Heart right ventricle (tissue), 16 donors: ENCODE measurements at regions not wholly inside any gene's neighbourhood (a gene's known extent, or its start where the extent isn't known, plus 50 kb on each side); places are given as distances from the start of the nearest gene placed in this dataset.

Experiments
- ATAC-seq, 8 donors: fragments of 200-7000 bp; cut with Tn5 transposase; one replicate each; pipeline ENCODE4 v1.9.1; 2020; ENCODE audit warnings: mild to moderate bottlenecking in 8 of 8, moderate library complexity in 8 of 8, moderate number of reproducible peaks in 1 of 8
- DNase-seq, 2 donors: peaks; one replicate each; pipeline ENCODE4 v3.0.0-alpha.2; 2020
- H3K27ac ChIP-seq, 10 donors: fragments of 200-600 bp; sonication (generic) in 2 of 10; one replicate each; pipeline versions ENCODE4 v1.5.0 to v1.8.0; 2020 to 2022; ENCODE audit warnings: mild to moderate bottlenecking in 3 of 10
- H3K27me3 ChIP-seq, 7 donors: fragments of 200-600 bp; one replicate each; pipeline ENCODE4 v1.8.0; 2021 to 2022; ENCODE audit warnings: mild to moderate bottlenecking in 2 of 7
- H3K36me3 ChIP-seq, 9 donors: fragments of 200-600 bp; sonication (generic) in 1 of 9; one replicate each; pipeline versions ENCODE4 v1.5.0 to v1.8.0; 2020 to 2022; ENCODE audit warnings: mild to moderate bottlenecking in 2 of 9
- H3K4me1 ChIP-seq, 9 donors: fragments of 200-600 bp; sonication (generic) in 1 of 9; one replicate each; pipeline versions ENCODE4 v1.5.0 to v1.8.0; 2020 to 2022; ENCODE audit warnings: mild to moderate bottlenecking in 4 of 9
- H3K4me3 ChIP-seq, 10 donors: fragments of 200-600 bp; sonication (generic) in 2 of 10; one replicate each; pipeline versions ENCODE4 v1.5.0 to v1.8.0; 2020 to 2022; ENCODE audit warnings: mild to moderate bottlenecking in 7 of 10, moderate library complexity in 2 of 10
- H3K9me3 ChIP-seq, 11 donors: fragments of 200-600 bp in 10 of 11; sonication (generic) in 2 of 11; one replicate each; pipeline versions ENCODE4 v1.5.0 to v1.8.0; 2013 to 2022; ENCODE audit warnings: mild to moderate bottlenecking in 2 of 11, control low read depth in 1 of 11, moderate library complexity in 1 of 11
- CTCF ChIP-seq, 9 donors: fragments of 200-600 bp; sonication (generic) in 2 of 9; IDR thresholded peaks; one replicate each; pipeline versions ENCODE4 v1.5.0 to v1.8.0; 2021 to 2022; ENCODE audit warnings: antibody characterized with exemption in 9 of 9, mild to moderate bottlenecking in 5 of 9, moderate library complexity in 1 of 9
- WGBS, 2 donors: extraction: QIAGEN DNeasy Blood & Tissue Kit; methylation state at CpG; one replicate each; pipeline ENCODE4 v1.1.7; 2013; ENCODE audit warnings: inconsistent platforms in 1 of 2; 5-methylcytosine and 5-hydroxymethylcytosine counted together
- intact Hi-C, 10 donors: fragments of 100-400 bp; cut with DNase I; formaldehyde crosslinking; loops; one replicate each; pipeline versions ENCODE4 v1.11.1 to v1.14.2; 2022
- donor health status: Arrhythmogenic right ventricular cardiomyopathy.
- donor health status: ischemic (EF 13 %, LVEDD 7.1; RV severe dilation, severe dysfunction).
- donor health status: healthy with polysubstance abuse.
- donor health status: DM: no; HTN: yes; CAD: no.
- donor health status: DM: no; HTN: no; CAD: no.
- donor health status: ischemic (EF 25% LVEDD 6.9; RV normal size, moderate dysfunction).
- donor health status: ischemic (EF 25% LVEDD 5.7; RV mildly dilated, moderate dysfunction).
- donor health status: healthy.
- donor health status: DM: yes; HTN: yes; CAD: no.
- donor health status: Ischemic cardiomyopathy.
- donor health status: ischemic (EF 35%, LVEDD 5.7; RV mildly dilated, moderate dysfunction).
- donor health status: nonischemic (EF 11% LVEDD 7.7; RV severe dilation, severe dysfunction).
- donor health status: DM: yes; HTN: yes; CAD: no.
- donor health status: PGD.
- donor health status: ischemic (EF 29% LVEDD 5.4; RV normal size, mild dysfunction).
- donor health status: nonischemic (EF 23%, LVEDD 6.1; RV moderate dilation, normal function).

GRCh38 chr5:145243016-145243415 lies 592.1 kb downstream of the PRELID2 start:
- DNase-seq, result no peak
- Histone ChIP-seq H3K27me3 (peaks cover 0 to 4% (median 0%) of the 10 kb centered on the region in 7 donors), H3K36me3 (no peaks in the 10 kb centered on the region), H3K9me3 (no peaks in the 10 kb centered on the region), H3K4me1 (peaks cover 0 to 4% (median 0%) of the 10 kb centered on the region in 9 donors), H3K27ac (no peak overlapping the region), H3K4me3 (no peak overlapping the region)
- 92 to 96% methylated on average over 2 of the region's 2 CpGs for WGBS, 2 donors
- ATAC-seq, result no peak
- intact Hi-C loops, result no loop called here
- TF ChIP-seq CTCF (IDR thresholded peaks at IDR 0.05), result no peak

- Histone ChIP-seq H3K4me3 (no peak overlapping the region), H3K27ac (no peak overlapping the region), H3K27me3 (peaks cover 0 to 4% (median 0%) of the 10 kb centered on the region in 7 donors), H3K9me3 (no peaks in the 10 kb centered on the region), H3K4me1 (peaks cover 0 to 4% (median 0%) of the 10 kb centered on the region in 9 donors), H3K36me3 (no peaks in the 10 kb centered on the region)
- intact Hi-C loops, result no loop called here
- TF ChIP-seq CTCF (IDR thresholded peaks at IDR 0.05), result no peak
- WGBS, 2 donors, result 94 to 98% methylated on average over 1 of the region's 1 CpG
- ATAC-seq (no peak), DNase-seq (no peak)
Measured at GRCh38 chr5:145242551-145242950, 592.6 kb downstream of the PRELID2 start.

- ATAC-seq (no peak), DNase-seq (no peak)
- no peaks in the 10 kb centered on the region for H3K4me1 ChIP-seq
- H3K4me3 ChIP-seq, result no peak overlapping the region
- H3K36me3 ChIP-seq, result no peaks in the 10 kb centered on the region
- H3K27ac ChIP-seq, result no peak overlapping the region
- WGBS, 2 donors, result 7 to 11% methylated on average over 3 of the region's 3 CpGs
- H3K9me3 ChIP-seq, result no peaks in the 10 kb centered on the region
- intact Hi-C loops, result no loop called here
- TF ChIP-seq CTCF (IDR thresholded peaks at IDR 0.05), result peak in 6 of 9 donors; percentile 16 to 36 (median 30)
- peaks cover 0 to 4% (median 0%) of the 10 kb centered on the region in 7 donors for H3K27me3 ChIP-seq
Measured at GRCh38 chr5:145237843-145238242, 597.3 kb downstream of the PRELID2 start.

- TF ChIP-seq CTCF (IDR thresholded peaks at IDR 0.05), result no peak
- H3K4me1 ChIP-seq, result no peaks in the 10 kb centered on the region
- intact Hi-C loops, result no loop called here
- ATAC-seq (no peak), DNase-seq (no peak)
- no peak overlapping the region for H3K4me3 ChIP-seq
- no peak overlapping the region for H3K27ac ChIP-seq
- H3K9me3 ChIP-seq, result no peaks in the 10 kb centered on the region
- H3K27me3 ChIP-seq, result peaks cover 0 to 4% (median 0%) of the 10 kb centered on the region in 7 donors
- no peaks in the 10 kb centered on the region for H3K36me3 ChIP-seq
Measured at GRCh38 chr5:145236983-145237382, 598.2 kb downstream of the PRELID2 start.
